Liver (tissue), 8 donors: ENCODE measurements at regions not wholly inside any gene's neighbourhood (a gene's known extent, or its start where the extent isn't known, plus 50 kb on each side); places are given as distances from the start of the nearest gene placed in this dataset.

ENCODE experiments used
- DNase-seq: peaks from one replicate; pipeline ENCODE4 v3.0.0-alpha.2; 2017; ENCODE audit warnings: low spot score
- H3K27ac ChIP-seq, 2 donors: one replicate each; pipeline ENCODE4 v1.7.0; 2013; ENCODE audit warnings: inconsistent platforms in 2 of 2, low read length in 2 of 2, control low read depth in 1 of 2, low read depth in 1 of 2, mild to moderate bottlenecking in 1 of 2
- H3K27me3 ChIP-seq, 4 donors: one replicate each; pipeline versions ENCODE4 v1.6.1 to v1.7.0; 2013; ENCODE audit warnings: low read length in 3 of 4, inconsistent platforms in 1 of 4, mild to moderate bottlenecking in 1 of 4, moderate library complexity in 1 of 4; ENCODE audit not compliant: control insufficient read depth in 4 of 4, insufficient read depth in 4 of 4
- H3K36me3 ChIP-seq, 4 donors: one replicate each; pipeline versions ENCODE4 v1.6.1 to v1.7.0; 2013; ENCODE audit warnings: low read length in 3 of 4, mild to moderate bottlenecking in 3 of 4, low read depth in 1 of 4, moderate library complexity in 1 of 4; ENCODE audit not compliant: control insufficient read depth in 4 of 4, insufficient read depth in 3 of 4
- H3K4me1 ChIP-seq, 4 donors: one replicate each; pipeline versions ENCODE4 v1.6.1 to v1.7.0; 2013; ENCODE audit warnings: low read length in 3 of 4, mild to moderate bottlenecking in 3 of 4, moderate library complexity in 1 of 4; ENCODE audit not compliant: control insufficient read depth in 4 of 4, insufficient read depth in 4 of 4
- H3K4me3 ChIP-seq, 3 donors: one replicate each; pipeline versions ENCODE4 v1.6.1 to v1.7.0; 2013; ENCODE audit warnings: low read length in 3 of 3, control low read depth in 1 of 3, low read depth in 1 of 3, mild to moderate bottlenecking in 1 of 3
- H3K9ac ChIP-seq, 2 donors: one replicate each; pipeline ENCODE4 v1.7.0; 2013; ENCODE audit warnings: low read length in 2 of 2, mild to moderate bottlenecking in 2 of 2, moderate library complexity in 2 of 2, control low read depth in 1 of 2, low read depth in 1 of 2
- H3K9me3 ChIP-seq, 4 donors: one replicate each; pipeline versions ENCODE4 v1.6.1 to v1.7.0; 2013; ENCODE audit warnings: low read length in 3 of 4; ENCODE audit not compliant: control insufficient read depth in 4 of 4
- CTCF ChIP-seq: fragments of 150-350 bp; IDR thresholded peaks from 2 replicates; pipeline ENCODE4 v1.5.1; 2017; ENCODE audit warnings: improper control_type of control experiment, low read depth, low read length; ENCODE audit not compliant: missing input control
- EGR1 ChIP-seq, 2 donors: IDR thresholded peaks; 2 replicates each; pipeline ENCODE4 v1.6.1; 2016 to 2018; ENCODE audit warnings: antibody characterized with exemption in 2 of 2, low read depth in 2 of 2
- FOXA1 ChIP-seq: IDR thresholded peaks from 2 replicates; pipeline ENCODE4 v1.6.1; 2016; ENCODE audit warnings: antibody characterized with exemption
- FOXA2 ChIP-seq: IDR thresholded peaks from 2 replicates; pipeline ENCODE4 v1.6.1; 2016; ENCODE audit warnings: antibody characterized with exemption
- GABPA ChIP-seq, 2 donors: IDR thresholded peaks in 1 of 2; conservative IDR thresholded peaks in 1 of 2; 2 replicates each; pipeline ENCODE4 v1.6.1; 2016; ENCODE audit warnings: antibody characterized with exemption in 2 of 2, mild to moderate bottlenecking in 1 of 2, moderate library complexity in 1 of 2
- HNF4A ChIP-seq, 2 donors: conservative IDR thresholded peaks; 2 replicates each; pipeline ENCODE4 v1.6.1; 2016; ENCODE audit warnings: antibody characterized with exemption in 2 of 2, mild to moderate bottlenecking in 2 of 2
- HNF4G ChIP-seq: IDR thresholded peaks from 2 replicates; pipeline ENCODE4 v1.6.1; 2016; ENCODE audit warnings: antibody characterized with exemption
- JUND ChIP-seq, 2 donors: IDR thresholded peaks; 2 replicates each; pipeline ENCODE4 v1.6.1; 2016; ENCODE audit warnings: antibody characterized with exemption in 2 of 2
- NR2F2 ChIP-seq: IDR thresholded peaks from 2 replicates; pipeline ENCODE4 v1.6.1; 2016; ENCODE audit warnings: antibody characterized with exemption
- RAD21 ChIP-seq, 2 donors: IDR thresholded peaks; 2 replicates each; pipeline ENCODE4 v1.6.1; 2016; ENCODE audit warnings: antibody characterized with exemption in 2 of 2, mild to moderate bottlenecking in 2 of 2
- REST ChIP-seq: IDR thresholded peaks from 2 replicates; pipeline ENCODE4 v1.6.1; 2016; ENCODE audit warnings: antibody characterized with exemption, mild to moderate bottlenecking
- RXRA ChIP-seq, 2 donors: IDR thresholded peaks; 2 replicates each; pipeline ENCODE4 v1.6.1; 2017 to 2018; ENCODE audit warnings: antibody characterized with exemption in 2 of 2, mild to moderate bottlenecking in 1 of 2
- SP1 ChIP-seq: IDR thresholded peaks from 2 replicates; pipeline ENCODE4 v1.6.1; 2018; ENCODE audit warnings: antibody characterized with exemption, mild to moderate bottlenecking
- TAF1 ChIP-seq: conservative IDR thresholded peaks from 2 replicates; pipeline ENCODE4 v1.6.1; 2016; ENCODE audit warnings: antibody characterized with exemption, mild to moderate bottlenecking
- YY1 ChIP-seq: IDR thresholded peaks from 2 replicates; pipeline ENCODE4 v1.6.1; 2016; ENCODE audit warnings: antibody characterized with exemption, mild to moderate bottlenecking
- ZBTB33 ChIP-seq: IDR thresholded peaks from 2 replicates; pipeline ENCODE4 v1.6.1; 2016; ENCODE audit warnings: antibody characterized with exemption
- WGBS: extraction: QIAGEN DNeasy Blood & Tissue Kit; methylation state at CpG from one replicate; pipeline ENCODE4 v1.1.7; 2013; 5-methylcytosine and 5-hydroxymethylcytosine counted together
- TF ChIP-seq, protein P1 (sequence below): IDR thresholded peaks from 2 replicates; pipeline ENCODE4 v1.6.1; 2016; ENCODE audit warnings: antibody characterized with exemption
- TF ChIP-seq, protein P2 (sequence below): IDR thresholded peaks from 2 replicates; pipeline ENCODE4 v1.6.1; 2016; ENCODE audit warnings: antibody characterized with exemption
- donor health status: healthy.
- donor health status: healthy.
- donor health status: healthy.
- donor health status: healthy.
- donor health status: healthy.

DNA sequence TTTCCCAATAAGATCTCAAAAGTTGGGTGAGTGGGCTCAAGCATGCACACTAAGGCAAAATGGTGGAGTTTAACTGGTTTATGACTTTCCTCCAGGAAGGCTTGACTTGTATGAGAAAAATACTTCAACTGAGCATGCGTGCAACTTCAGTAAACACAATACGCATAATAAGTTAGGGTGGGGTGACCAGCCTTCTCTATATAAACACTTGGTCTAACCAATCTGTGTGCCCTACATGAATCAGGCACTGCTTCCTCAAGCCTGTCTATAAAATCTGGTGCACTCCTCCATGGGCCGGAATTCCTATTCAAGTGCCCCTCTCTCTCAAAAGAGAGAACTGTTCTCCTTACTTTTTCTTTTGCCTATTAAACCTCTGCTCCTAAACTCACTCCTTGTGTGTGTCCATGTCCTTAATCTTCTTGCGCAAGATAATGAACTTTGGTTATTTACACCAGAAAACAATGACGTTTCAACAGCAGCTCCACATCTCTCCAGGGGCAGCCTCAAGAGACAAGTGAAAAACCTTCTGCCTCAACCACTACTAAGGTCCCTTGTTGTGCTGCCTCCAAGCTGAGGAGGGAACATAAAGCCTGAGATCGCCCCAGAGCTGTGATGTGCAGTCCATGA lies 352.6 kb downstream of the CAAP1 start:
- H3K27ac ChIP-seq, result no peak overlapping the region
- no peak for TF ChIP-seq HNF4A (conservative IDR thresholded peaks at IDR 0.05)
- TF ChIP-seq EGR1 (IDR thresholded peaks at IDR 0.05; ENCODE audit: low read depth in 2 of 2), result no peak
- no peak for TF ChIP-seq ZBTB33
- no peak for TF ChIP-seq FOXA1
- TF ChIP-seq RXRA (IDR thresholded peaks at IDR 0.05), result no peak
- no peak for TF ChIP-seq GABPA (IDR thresholded peaks at IDR 0.05 in 1 of 2, conservative IDR thresholded peaks at IDR 0.05 in 1 of 2)
- no peak for TF ChIP-seq YY1
- no peak for TF ChIP-seq CTCF
- TF ChIP-seq SP1, result no peak
- no peak for TF ChIP-seq HNF4G
- no peak for TF ChIP-seq RAD21 (IDR thresholded peaks at IDR 0.05)
- TF ChIP-seq REST, result no peak
- TF ChIP-seq, protein P1, sequence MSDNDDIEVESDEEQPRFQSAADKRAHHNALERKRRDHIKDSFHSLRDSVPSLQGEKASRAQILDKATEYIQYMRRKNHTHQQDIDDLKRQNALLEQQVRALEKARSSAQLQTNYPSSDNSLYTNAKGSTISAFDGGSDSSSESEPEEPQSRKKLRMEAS, result no peak
- no peak for TF ChIP-seq JUND (IDR thresholded peaks at IDR 0.05)
- TF ChIP-seq TAF1, result no peak
- no peak for TF ChIP-seq NR2F2
- TF ChIP-seq FOXA2, result no peak
- TF ChIP-seq, protein P2, sequence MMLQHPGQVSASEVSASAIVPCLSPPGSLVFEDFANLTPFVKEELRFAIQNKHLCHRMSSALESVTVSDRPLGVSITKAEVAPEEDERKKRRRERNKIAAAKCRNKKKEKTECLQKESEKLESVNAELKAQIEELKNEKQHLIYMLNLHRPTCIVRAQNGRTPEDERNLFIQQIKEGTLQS, result no peak
- peaks cover 0 to 4% (median 0%) of the 10 kb centered on the region in 4 donors for H3K27me3 ChIP-seq
- no peak for DNase-seq
- H3K4me1 ChIP-seq, result no peaks in the 10 kb centered on the region
- H3K36me3 ChIP-seq, result no peaks in the 10 kb centered on the region
- H3K4me3 ChIP-seq, result no peak overlapping the region
- 76% methylated on average over 6 of the region's 6 CpGs for WGBS
- H3K9me3 ChIP-seq, result no peaks in the 10 kb centered on the region
- H3K9ac ChIP-seq, result no peak overlapping the region
